ENCODE measurements at regions not wholly inside any gene's neighbourhood (a gene's known extent, or its start where the extent isn't known, plus 50 kb on each side); places are given as distances from the start of the nearest gene placed in this dataset.

DNA sequence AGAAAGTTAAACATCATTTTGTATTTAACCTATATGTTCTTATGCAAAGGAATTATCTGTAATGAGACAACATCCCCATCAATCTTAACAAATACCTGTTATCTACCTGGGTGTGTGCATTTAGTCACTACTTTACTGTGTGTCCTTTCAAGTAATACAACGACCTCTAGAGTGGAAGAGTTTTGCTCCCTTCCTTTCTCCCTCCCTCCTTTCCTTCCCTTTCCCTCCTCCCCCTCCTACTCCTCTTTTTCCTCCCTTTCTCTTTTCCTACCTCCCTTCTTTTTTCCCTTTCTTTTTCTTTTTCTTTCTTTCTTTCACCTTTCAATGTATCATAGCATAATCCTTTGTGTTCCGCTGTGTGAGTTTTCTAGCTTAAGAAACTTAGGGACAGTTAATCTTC lies 532.3 kb downstream of the SLC4A3 start:
- no peak overlapping the region for H3K4me2 ChIP-seq (ENCODE audit: low read length)
- H3K27ac ChIP-seq (ENCODE audit: low read length), result no peak overlapping the region
- H3K9me2 ChIP-seq (ENCODE audit: insufficient read depth, low read length), result no peaks in the 10 kb centered on the region
- H3K27me3 ChIP-seq (ENCODE audit: insufficient read depth, low read depth, low read length), result no peaks in the 10 kb centered on the region
- TF ChIP-seq RAD21 (conservative IDR thresholded peaks at IDR 0.05), result no peak
- no peaks in the 10 kb centered on the region for H3K36me3 ChIP-seq (ENCODE audit: insufficient read depth, low read length)
- H4K20me1 ChIP-seq (ENCODE audit: insufficient read depth), result no peaks in the 10 kb centered on the region
- no peaks in the 10 kb centered on the region for H3K79me2 ChIP-seq (replicated peaks; ENCODE audit: insufficient read depth, low read length)
- no peaks in the 10 kb centered on the region for H3F3A ChIP-seq (ENCODE audit: insufficient read depth, low read length, poor library complexity, severe bottlenecking)
- H3K9ac ChIP-seq (ENCODE audit: low read length), result no peak overlapping the region
- H3K9me3 ChIP-seq (ENCODE audit: low read length), result no peaks in the 10 kb centered on the region
- no peak overlapping the region for H2AFZ ChIP-seq (ENCODE audit: low read depth, low read length)
- no peak overlapping the region for H3K4me3 ChIP-seq (ENCODE audit: low read length)

DNA sequence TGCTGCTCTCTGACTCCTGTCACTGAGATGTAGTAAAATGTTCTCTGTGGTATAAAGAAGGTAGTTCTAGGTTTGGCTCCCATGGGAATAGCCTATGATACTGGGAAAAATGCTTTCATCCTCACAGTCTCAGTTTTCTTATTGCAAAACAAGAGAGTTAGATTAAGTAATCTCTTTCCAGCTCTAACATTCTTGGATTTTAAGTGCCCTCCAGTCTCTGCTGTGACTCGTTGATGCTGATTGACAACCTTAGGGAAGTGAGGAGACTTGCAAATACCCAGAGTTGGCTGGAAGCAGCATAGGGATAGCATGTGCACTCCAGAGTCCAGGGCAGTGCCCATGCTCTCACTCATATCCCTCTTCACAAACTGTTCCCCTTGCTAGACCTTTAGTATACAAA lies 534.9 kb downstream of the SLC4A3 start:
- no peak overlapping the region for H3K27ac ChIP-seq (ENCODE audit: low read length)
- no peaks in the 10 kb centered on the region for H3K9me3 ChIP-seq (ENCODE audit: low read length)
- H3K79me2 ChIP-seq (replicated peaks; ENCODE audit: insufficient read depth, low read length), result no peaks in the 10 kb centered on the region
- H3K27me3 ChIP-seq (ENCODE audit: insufficient read depth, low read depth, low read length), result no peaks in the 10 kb centered on the region
- no peak overlapping the region for H3K9ac ChIP-seq (ENCODE audit: low read length)
- no peak overlapping the region for H3K4me2 ChIP-seq (ENCODE audit: low read length)
- H3F3A ChIP-seq (ENCODE audit: insufficient read depth, low read length, poor library complexity, severe bottlenecking), result no peaks in the 10 kb centered on the region
- H3K4me3 ChIP-seq (ENCODE audit: low read length), result no peak overlapping the region
- no peak overlapping the region for H2AFZ ChIP-seq (ENCODE audit: low read depth, low read length)
- H4K20me1 ChIP-seq (ENCODE audit: insufficient read depth), result no peaks in the 10 kb centered on the region
- TF ChIP-seq SMC3 (conservative IDR thresholded peaks at IDR 0.05; ENCODE audit: poor library complexity) (no peak), MXI1 (conservative IDR thresholded peaks at IDR 0.05; ENCODE audit: poor library complexity, severe bottlenecking) (no peak), RAD21 (conservative IDR thresholded peaks at IDR 0.05) (no peak), EP300 (conservative IDR thresholded peaks at IDR 0.05; ENCODE audit: poor library complexity, severe bottlenecking) (no peak), POLR2AphosphoS5 (IDR thresholded peaks at IDR 0.05) (no peak)
- TF ChIP-seq, protein P1, sequence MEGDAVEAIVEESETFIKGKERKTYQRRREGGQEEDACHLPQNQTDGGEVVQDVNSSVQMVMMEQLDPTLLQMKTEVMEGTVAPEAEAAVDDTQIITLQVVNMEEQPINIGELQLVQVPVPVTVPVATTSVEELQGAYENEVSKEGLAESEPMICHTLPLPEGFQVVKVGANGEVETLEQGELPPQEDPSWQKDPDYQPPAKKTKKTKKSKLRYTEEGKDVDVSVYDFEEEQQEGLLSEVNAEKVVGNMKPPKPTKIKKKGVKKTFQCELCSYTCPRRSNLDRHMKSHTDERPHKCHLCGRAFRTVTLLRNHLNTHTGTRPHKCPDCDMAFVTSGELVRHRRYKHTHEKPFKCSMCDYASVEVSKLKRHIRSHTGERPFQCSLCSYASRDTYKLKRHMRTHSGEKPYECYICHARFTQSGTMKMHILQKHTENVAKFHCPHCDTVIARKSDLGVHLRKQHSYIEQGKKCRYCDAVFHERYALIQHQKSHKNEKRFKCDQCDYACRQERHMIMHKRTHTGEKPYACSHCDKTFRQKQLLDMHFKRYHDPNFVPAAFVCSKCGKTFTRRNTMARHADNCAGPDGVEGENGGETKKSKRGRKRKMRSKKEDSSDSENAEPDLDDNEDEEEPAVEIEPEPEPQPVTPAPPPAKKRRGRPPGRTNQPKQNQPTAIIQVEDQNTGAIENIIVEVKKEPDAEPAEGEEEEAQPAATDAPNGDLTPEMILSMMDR (IDR thresholded peaks at IDR 0.05; ENCODE audit: poor library complexity, severe bottlenecking), result no peak
- TF ChIP-seq, protein P2, sequence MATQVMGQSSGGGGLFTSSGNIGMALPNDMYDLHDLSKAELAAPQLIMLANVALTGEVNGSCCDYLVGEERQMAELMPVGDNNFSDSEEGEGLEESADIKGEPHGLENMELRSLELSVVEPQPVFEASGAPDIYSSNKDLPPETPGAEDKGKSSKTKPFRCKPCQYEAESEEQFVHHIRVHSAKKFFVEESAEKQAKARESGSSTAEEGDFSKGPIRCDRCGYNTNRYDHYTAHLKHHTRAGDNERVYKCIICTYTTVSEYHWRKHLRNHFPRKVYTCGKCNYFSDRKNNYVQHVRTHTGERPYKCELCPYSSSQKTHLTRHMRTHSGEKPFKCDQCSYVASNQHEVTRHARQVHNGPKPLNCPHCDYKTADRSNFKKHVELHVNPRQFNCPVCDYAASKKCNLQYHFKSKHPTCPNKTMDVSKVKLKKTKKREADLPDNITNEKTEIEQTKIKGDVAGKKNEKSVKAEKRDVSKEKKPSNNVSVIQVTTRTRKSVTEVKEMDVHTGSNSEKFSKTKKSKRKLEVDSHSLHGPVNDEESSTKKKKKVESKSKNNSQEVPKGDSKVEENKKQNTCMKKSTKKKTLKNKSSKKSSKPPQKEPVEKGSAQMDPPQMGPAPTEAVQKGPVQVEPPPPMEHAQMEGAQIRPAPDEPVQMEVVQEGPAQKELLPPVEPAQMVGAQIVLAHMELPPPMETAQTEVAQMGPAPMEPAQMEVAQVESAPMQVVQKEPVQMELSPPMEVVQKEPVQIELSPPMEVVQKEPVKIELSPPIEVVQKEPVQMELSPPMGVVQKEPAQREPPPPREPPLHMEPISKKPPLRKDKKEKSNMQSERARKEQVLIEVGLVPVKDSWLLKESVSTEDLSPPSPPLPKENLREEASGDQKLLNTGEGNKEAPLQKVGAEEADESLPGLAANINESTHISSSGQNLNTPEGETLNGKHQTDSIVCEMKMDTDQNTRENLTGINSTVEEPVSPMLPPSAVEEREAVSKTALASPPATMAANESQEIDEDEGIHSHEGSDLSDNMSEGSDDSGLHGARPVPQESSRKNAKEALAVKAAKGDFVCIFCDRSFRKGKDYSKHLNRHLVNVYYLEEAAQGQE (IDR thresholded peaks at IDR 0.05; ENCODE audit: borderline replicate concordance), result no peak
- no peaks in the 10 kb centered on the region for H3K36me3 ChIP-seq (ENCODE audit: insufficient read depth, low read length)
- H3K9me2 ChIP-seq (ENCODE audit: insufficient read depth, low read length), result no peaks in the 10 kb centered on the region

DNA sequence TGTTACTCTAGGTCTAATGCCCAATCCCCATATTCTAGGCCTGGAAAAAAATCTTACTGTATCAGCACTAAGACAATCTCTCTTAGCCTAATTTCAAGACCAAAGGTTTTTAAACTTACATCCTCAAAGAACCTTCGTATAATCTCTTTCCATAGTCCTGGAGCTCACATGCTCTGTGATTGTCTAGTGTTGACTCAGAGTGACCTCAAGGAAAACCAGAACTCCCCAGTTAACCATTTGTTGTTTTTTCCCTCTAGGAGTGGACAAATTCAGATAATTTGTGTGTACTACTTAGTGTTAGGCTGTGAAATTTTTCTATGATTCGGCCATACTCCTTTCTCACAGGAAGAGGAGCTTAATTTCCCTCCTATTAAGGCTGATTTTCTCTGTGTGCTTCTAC lies 536.1 kb downstream of the SLC4A3 start:
- no peaks in the 10 kb centered on the region for H3F3A ChIP-seq (ENCODE audit: insufficient read depth, low read length, poor library complexity, severe bottlenecking)
- TF ChIP-seq, protein P1 (IDR thresholded peaks at IDR 0.05; ENCODE audit: poor library complexity, severe bottlenecking), result no peak
- TF ChIP-seq MXI1 (conservative IDR thresholded peaks at IDR 0.05; ENCODE audit: poor library complexity, severe bottlenecking), result no peak
- no peak for TF ChIP-seq SMC3 (conservative IDR thresholded peaks at IDR 0.05; ENCODE audit: poor library complexity)
- no peak for TF ChIP-seq RAD21 (conservative IDR thresholded peaks at IDR 0.05)
- no peak for TF ChIP-seq TAF1 (IDR thresholded peaks at IDR 0.05; ENCODE audit: low read depth)
- no peaks in the 10 kb centered on the region for H3K27me3 ChIP-seq (ENCODE audit: insufficient read depth, low read depth, low read length)
- no peak overlapping the region for H2AFZ ChIP-seq (ENCODE audit: low read depth, low read length)
- no peaks in the 10 kb centered on the region for H3K36me3 ChIP-seq (ENCODE audit: insufficient read depth, low read length)
- H3K9me3 ChIP-seq (ENCODE audit: low read length), result no peaks in the 10 kb centered on the region
- no peak overlapping the region for H3K4me3 ChIP-seq (ENCODE audit: low read length)
- H3K9ac ChIP-seq (ENCODE audit: low read length), result no peak overlapping the region
- H3K4me2 ChIP-seq (ENCODE audit: low read length), result no peak overlapping the region
- no peaks in the 10 kb centered on the region for H4K20me1 ChIP-seq (ENCODE audit: insufficient read depth)
- H3K27ac ChIP-seq (ENCODE audit: low read length), result no peak overlapping the region
- H3K9me2 ChIP-seq (ENCODE audit: insufficient read depth, low read length), result no peaks in the 10 kb centered on the region
- no peaks in the 10 kb centered on the region for H3K79me2 ChIP-seq (replicated peaks; ENCODE audit: insufficient read depth, low read length)
